HG03097 (cell line): ENCODE measurements at regions not wholly inside any gene's neighbourhood (a gene's known extent, or its start where the extent isn't known, plus 50 kb on each side); places are given as distances from the start of the nearest gene placed in this dataset.

Experiments used
- ATAC-seq: cut with Tn5 transposase; IDR thresholded peaks from one replicate; pipeline ENCODE4 v1.9.1; 2021; ENCODE audit not compliant: unreplicated experiment, low FRiP score

GRCh38 chr1:104787866-104788510 lies 1038.3 kb downstream of the AMY1C start:
- no peak for ATAC-seq

GRCh38 chr1:104791030-104791429 lies 1041.3 kb downstream of the AMY1C start:
- ATAC-seq = no peak

- no peak for ATAC-seq
Observed at GRCh38 chr1:104794035-104794434, 1044.3 kb downstream of the AMY1C start.

GRCh38 chr1:104795931-104796330 lies 1046.2 kb downstream of the AMY1C start:
- no peak for ATAC-seq

GRCh38 chr1:104797982-104798381 lies 1048.3 kb downstream of the AMY1C start:
- ATAC-seq = no peak

- no peak for ATAC-seq
Observed at GRCh38 chr1:104801344-104801743, 1051.6 kb downstream of the AMY1C start.

- ATAC-seq = no peak
Observed at GRCh38 chr1:104804147-104804546, 1054.4 kb downstream of the AMY1C start.

GRCh38 chr1:104807590-104807989 lies 1057.9 kb downstream of the AMY1C start:
- no peak for ATAC-seq

- ATAC-seq = no peak
Observed at GRCh38 chr1:104825401-104825800, 1075.7 kb downstream of the AMY1C start.

GRCh38 chr1:104830534-104830933 lies 1080.8 kb downstream of the AMY1C start:
- ATAC-seq = no peak

GRCh38 chr1:104852151-104852550 lies 1102.5 kb downstream of the AMY1C start:
- ATAC-seq = no peak

GRCh38 chr1:104853276-104853675 lies 1103.6 kb downstream of the AMY1C start:
- no peak for ATAC-seq

GRCh38 chr1:104854529-104854928 lies 1104.8 kb downstream of the AMY1C start:
- no peak for ATAC-seq

GRCh38 chr1:104855550-104855949 lies 1105.9 kb downstream of the AMY1C start:
- no peak for ATAC-seq

GRCh38 chr1:104856091-104856490 lies 1106.4 kb downstream of the AMY1C start:
- ATAC-seq = no peak

GRCh38 chr1:104856518-104856917 lies 1106.8 kb downstream of the AMY1C start:
- ATAC-seq = no peak

GRCh38 chr1:104868794-104869193 lies 1119.1 kb downstream of the AMY1C start:
- ATAC-seq = no peak

GRCh38 chr1:104874044-104874443 lies 1124.3 kb downstream of the AMY1C start:
- ATAC-seq = no peak

GRCh38 chr1:104878203-104878909 lies 1128.7 kb downstream of the AMY1C start:
- ATAC-seq = no peak

- no peak for ATAC-seq
Observed at GRCh38 chr1:104884939-104885338, 1135.2 kb downstream of the AMY1C start.

GRCh38 chr1:104905322-104905721 lies 1155.6 kb downstream of the AMY1C start:
- no peak for ATAC-seq

GRCh38 chr1:104906141-104906540 lies 1156.4 kb downstream of the AMY1C start:
- no peak for ATAC-seq
